GM12873 (cell line): ENCODE measurements at regions not wholly inside any gene's neighbourhood (a gene's known extent, or its start where the extent isn't known, plus 50 kb on each side); places are given as distances from the start of the nearest gene placed in this dataset.

ENCODE experiments used
- CTCF ChIP-seq: IDR thresholded peaks from 2 replicates; pipeline ENCODE4 v1.5.1; 2012; ENCODE audit warnings: low read depth, mild to moderate bottlenecking, moderate library complexity, low read length, control low read depth; ENCODE audit not compliant: insufficient read depth; ENCODE audit errors: missing control alignments

- no peak for TF ChIP-seq CTCF
These were observed 649.1 kb downstream of the INHBA start for GRCh38 chr7:41053820-41054219.

- TF ChIP-seq CTCF = no peak
These were observed 650.2 kb downstream of the INHBA start for GRCh38 chr7:41052736-41053135.

GRCh38 chr7:41052201-41052600 lies 650.7 kb downstream of the INHBA start:
- TF ChIP-seq CTCF = no peak

- no peak for TF ChIP-seq CTCF
These were observed 651.4 kb downstream of the INHBA start for GRCh38 chr7:41051535-41051934.

GRCh38 chr7:41051062-41051461 lies 651.8 kb downstream of the INHBA start:
- no peak for TF ChIP-seq CTCF

GRCh38 chr7:41048771-41049170 lies 654.1 kb downstream of the INHBA start:
- TF ChIP-seq CTCF = no peak

GRCh38 chr7:41047789-41048191 lies 655.1 kb downstream of the INHBA start:
- TF ChIP-seq CTCF = no peak
